ENCODE measurements at regions not wholly inside any gene's neighbourhood (a gene's known extent, or its start where the extent isn't known, plus 50 kb on each side); places are given as distances from the start of the nearest gene placed in this dataset.
"Not testable (repeated sequence)": the region's sequence is repeated elsewhere in the genome, so short reads cannot be mapped to it uniquely, and the experiment has no call there.

GRCh38 chr9:67708109-67708508 is 150.6 kb upstream of the ANKRD20A1 start:
- DNase-seq; H3K27ac Mint-ChIP-seq; H3K4me1 Mint-ChIP-seq; H3K4me3 Mint-ChIP-seq; H3K27me3 Mint-ChIP-seq; ATAC-seq (ENCODE audit: low read depth in 2 of 2); H3K9me3 Mint-ChIP-seq; H3K36me3 Mint-ChIP-seq: not testable (repeated sequence)

- not testable (repeated sequence) for H3K4me3 Mint-ChIP-seq; ATAC-seq (ENCODE audit: low read depth in 2 of 2); H3K27ac Mint-ChIP-seq; DNase-seq; H3K36me3 Mint-ChIP-seq; H3K4me1 Mint-ChIP-seq; H3K9me3 Mint-ChIP-seq; H3K27me3 Mint-ChIP-seq
Measured at GRCh38 chr9:67711429-67711828, 147.3 kb upstream of the ANKRD20A1 start.

GRCh38 chr9:67711931-67712330 is 146.8 kb upstream of the ANKRD20A1 start:
- H3K36me3 Mint-ChIP-seq; H3K4me1 Mint-ChIP-seq; H3K9me3 Mint-ChIP-seq; ATAC-seq (ENCODE audit: low read depth in 2 of 2); H3K27me3 Mint-ChIP-seq; H3K27ac Mint-ChIP-seq; DNase-seq; H3K4me3 Mint-ChIP-seq: not testable (repeated sequence)

- DNase-seq; H3K4me1 Mint-ChIP-seq; H3K36me3 Mint-ChIP-seq; ATAC-seq (ENCODE audit: low read depth in 2 of 2); H3K9me3 Mint-ChIP-seq; H3K27me3 Mint-ChIP-seq; H3K27ac Mint-ChIP-seq: not testable (repeated sequence)
- peak overlapping the region in 6 of 8 donors; percentile 43 to 85 (median 70) for H3K4me3 Mint-ChIP-seq
Measured at GRCh38 chr9:67712956-67713355, 145.8 kb upstream of the ANKRD20A1 start.

- not testable (repeated sequence) for H3K4me1 Mint-ChIP-seq, H3K9me3 Mint-ChIP-seq, H3K27ac Mint-ChIP-seq, H3K4me3 Mint-ChIP-seq, H3K36me3 Mint-ChIP-seq, H3K27me3 Mint-ChIP-seq
- peak; percentile 43 for DNase-seq
- peak in 1 of 2 donors; percentile 18 for ATAC-seq (ENCODE audit: low read depth in 2 of 2)
Measured at GRCh38 chr9:67717830-67718388, 140.8 kb upstream of the ANKRD20A1 start.

- H3K36me3 Mint-ChIP-seq; H3K27me3 Mint-ChIP-seq; H3K27ac Mint-ChIP-seq; H3K9me3 Mint-ChIP-seq; H3K4me1 Mint-ChIP-seq; DNase-seq; H3K4me3 Mint-ChIP-seq; ATAC-seq (ENCODE audit: low read depth in 2 of 2): not testable (repeated sequence)
Measured at GRCh38 chr9:67720491-67720890, 138.2 kb upstream of the ANKRD20A1 start.

- DNase-seq, H3K36me3 Mint-ChIP-seq, H3K9me3 Mint-ChIP-seq, H3K4me1 Mint-ChIP-seq, H3K27me3 Mint-ChIP-seq, H3K4me3 Mint-ChIP-seq, H3K27ac Mint-ChIP-seq: not testable (repeated sequence)
- ATAC-seq (ENCODE audit: low read depth in 2 of 2) = peak; percentile 79 to 80
Measured at GRCh38 chr9:67722460-67723090, 136.2 kb upstream of the ANKRD20A1 start.

- not testable (repeated sequence) for H3K27ac Mint-ChIP-seq, H3K27me3 Mint-ChIP-seq
- H3K4me3 Mint-ChIP-seq = peak overlapping the region; percentile 66 to 94 (median 86)
Measured at GRCh38 chr9:67723185-67723584, 135.5 kb upstream of the ANKRD20A1 start.

GRCh38 chr9:67724885-67725284 is 133.8 kb upstream of the ANKRD20A1 start:
- H3K4me1 Mint-ChIP-seq; H3K27me3 Mint-ChIP-seq; DNase-seq; H3K36me3 Mint-ChIP-seq; H3K9me3 Mint-ChIP-seq; ATAC-seq (ENCODE audit: low read depth in 2 of 2); H3K27ac Mint-ChIP-seq: not testable (repeated sequence)
- peak overlapping the region in 1 of 8 donors; percentile 36 for H3K4me3 Mint-ChIP-seq

More at GRCh38 chr9:67723185-67723584, 135.5 kb upstream of the ANKRD20A1 start:
- not testable (repeated sequence) for ATAC-seq (ENCODE audit: low read depth in 2 of 2); H3K9me3 Mint-ChIP-seq; H3K4me1 Mint-ChIP-seq; H3K36me3 Mint-ChIP-seq
- peak; percentile 39 for DNase-seq

- not testable (repeated sequence) for H3K36me3 Mint-ChIP-seq, H3K9me3 Mint-ChIP-seq, H3K4me1 Mint-ChIP-seq, H3K27me3 Mint-ChIP-seq
- H3K4me3 Mint-ChIP-seq = peak overlapping the region in 3 of 8 donors; percentile 77 to 96 (median 87)
- DNase-seq = peak; percentile 30
- peak overlapping the region in 1 of 6 donors; percentile 60 for H3K27ac Mint-ChIP-seq
- ATAC-seq (ENCODE audit: low read depth in 2 of 2) = peak; percentile 64 to 67
Measured at GRCh38 chr9:67726213-67726988, 132.3 kb upstream of the ANKRD20A1 start.

GRCh38 chr9:67763133-67763532 is 95.6 kb upstream of the ANKRD20A1 start:
- H3K27ac Mint-ChIP-seq; H3K4me1 Mint-ChIP-seq; H3K27me3 Mint-ChIP-seq; H3K9me3 Mint-ChIP-seq; ATAC-seq (ENCODE audit: low read depth in 2 of 2); DNase-seq; H3K36me3 Mint-ChIP-seq; H3K4me3 Mint-ChIP-seq: not testable (repeated sequence)

GRCh38 chr9:67771807-67772206 is 86.9 kb upstream of the ANKRD20A1 start:
- not testable (repeated sequence) for DNase-seq; H3K4me3 Mint-ChIP-seq; ATAC-seq (ENCODE audit: low read depth in 2 of 2); H3K4me1 Mint-ChIP-seq; H3K9me3 Mint-ChIP-seq; H3K27ac Mint-ChIP-seq; H3K27me3 Mint-ChIP-seq; H3K36me3 Mint-ChIP-seq

GRCh38 chr9:67800170-67800569 is 58.6 kb upstream of the ANKRD20A1 start:
- H3K27ac Mint-ChIP-seq, H3K9me3 Mint-ChIP-seq: not testable (repeated sequence)

More at GRCh38 chr9:67800170-67800569, 58.6 kb upstream of the ANKRD20A1 start:
- not testable (repeated sequence) for H3K4me3 Mint-ChIP-seq; ATAC-seq (ENCODE audit: low read depth in 2 of 2); DNase-seq; H3K36me3 Mint-ChIP-seq; H3K27me3 Mint-ChIP-seq; H3K4me1 Mint-ChIP-seq
